ENCODE measurements at regions not wholly inside any gene's neighbourhood (a gene's known extent, or its start where the extent isn't known, plus 50 kb on each side); places are given as distances from the start of the nearest gene placed in this dataset.

DNA sequence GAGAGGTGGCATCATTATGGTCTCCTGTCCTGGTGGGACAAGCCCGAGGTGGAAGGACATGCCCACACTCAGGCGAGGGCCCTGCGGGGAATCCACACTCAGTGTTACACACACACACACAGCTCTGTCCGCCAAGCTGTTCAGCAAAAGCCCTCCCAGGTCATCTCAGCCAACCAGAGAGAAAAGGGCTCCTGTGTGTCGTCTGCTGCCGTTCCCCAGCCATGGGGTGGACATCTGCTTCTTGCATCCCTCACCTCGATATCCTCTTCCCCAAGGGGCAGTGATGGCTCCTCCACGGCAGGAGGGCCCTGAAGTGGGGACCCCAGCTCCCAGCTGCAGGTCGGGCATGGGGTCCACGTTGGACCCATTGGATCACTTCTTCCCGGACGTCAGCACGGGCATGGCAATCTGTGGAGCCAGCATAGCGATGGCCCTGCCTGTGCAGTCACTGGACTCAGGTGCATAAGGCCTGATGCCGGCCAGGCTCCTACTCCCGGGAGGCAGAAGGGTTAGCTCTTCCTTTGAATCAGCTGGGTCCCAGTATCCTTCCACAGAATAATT lies 290.1 kb downstream of the C16orf95 start:
- H3K27ac ChIP-seq (ENCODE audit: insufficient read depth, low read length), result no peak overlapping the region
- no peaks in the 10 kb centered on the region for H4K20me1 ChIP-seq (ENCODE audit: control insufficient read depth, extremely low read depth, insufficient read depth, low read length)
- TF ChIP-seq, protein P1, sequence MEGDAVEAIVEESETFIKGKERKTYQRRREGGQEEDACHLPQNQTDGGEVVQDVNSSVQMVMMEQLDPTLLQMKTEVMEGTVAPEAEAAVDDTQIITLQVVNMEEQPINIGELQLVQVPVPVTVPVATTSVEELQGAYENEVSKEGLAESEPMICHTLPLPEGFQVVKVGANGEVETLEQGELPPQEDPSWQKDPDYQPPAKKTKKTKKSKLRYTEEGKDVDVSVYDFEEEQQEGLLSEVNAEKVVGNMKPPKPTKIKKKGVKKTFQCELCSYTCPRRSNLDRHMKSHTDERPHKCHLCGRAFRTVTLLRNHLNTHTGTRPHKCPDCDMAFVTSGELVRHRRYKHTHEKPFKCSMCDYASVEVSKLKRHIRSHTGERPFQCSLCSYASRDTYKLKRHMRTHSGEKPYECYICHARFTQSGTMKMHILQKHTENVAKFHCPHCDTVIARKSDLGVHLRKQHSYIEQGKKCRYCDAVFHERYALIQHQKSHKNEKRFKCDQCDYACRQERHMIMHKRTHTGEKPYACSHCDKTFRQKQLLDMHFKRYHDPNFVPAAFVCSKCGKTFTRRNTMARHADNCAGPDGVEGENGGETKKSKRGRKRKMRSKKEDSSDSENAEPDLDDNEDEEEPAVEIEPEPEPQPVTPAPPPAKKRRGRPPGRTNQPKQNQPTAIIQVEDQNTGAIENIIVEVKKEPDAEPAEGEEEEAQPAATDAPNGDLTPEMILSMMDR (conservative IDR thresholded peaks at IDR 0.05 in 1 of 2, IDR thresholded peaks at IDR 0.05 in 1 of 2; ENCODE audit: low read depth in 1 of 2, low read length in 2 of 2), result no peak
- no peak for TF ChIP-seq EZH2 (IDR thresholded peaks at IDR 0.05; ENCODE audit: low read length, missing control alignments)
- H3K79me2 ChIP-seq (ENCODE audit: control insufficient read depth, insufficient read depth, low read length), result no peaks in the 10 kb centered on the region
- H3K9me3 ChIP-seq (ENCODE audit: control insufficient read depth, insufficient read depth, low read depth, low read length), result no peaks in the 10 kb centered on the region
- H3K27me3 ChIP-seq (ENCODE audit: control insufficient read depth, insufficient read depth, low read length), result no peaks in the 10 kb centered on the region
- no peak overlapping the region for H2AFZ ChIP-seq (ENCODE audit: low read length)
- H3K9ac ChIP-seq (ENCODE audit: insufficient read depth, low read length), result no peak overlapping the region
- no peaks in the 10 kb centered on the region for H3K4me1 ChIP-seq (ENCODE audit: control insufficient read depth, extremely low read depth, insufficient read depth, low read length)
- no peaks in the 10 kb centered on the region for H3K36me3 ChIP-seq (ENCODE audit: control insufficient read depth, insufficient read depth, low read length)
- DNase-seq (ENCODE audit: low read depth in 2 of 2), result no peak
- H3K4me2 ChIP-seq (ENCODE audit: extremely low read depth, insufficient read depth, low read length), result no peak overlapping the region
- no peak overlapping the region for H3K4me3 ChIP-seq (replicated peaks in 1 of 4; ENCODE audit: control extremely low read depth in 1 of 4, insufficient read depth in 1 of 4, low read depth in 3 of 4, low read length in 4 of 4)

DNA sequence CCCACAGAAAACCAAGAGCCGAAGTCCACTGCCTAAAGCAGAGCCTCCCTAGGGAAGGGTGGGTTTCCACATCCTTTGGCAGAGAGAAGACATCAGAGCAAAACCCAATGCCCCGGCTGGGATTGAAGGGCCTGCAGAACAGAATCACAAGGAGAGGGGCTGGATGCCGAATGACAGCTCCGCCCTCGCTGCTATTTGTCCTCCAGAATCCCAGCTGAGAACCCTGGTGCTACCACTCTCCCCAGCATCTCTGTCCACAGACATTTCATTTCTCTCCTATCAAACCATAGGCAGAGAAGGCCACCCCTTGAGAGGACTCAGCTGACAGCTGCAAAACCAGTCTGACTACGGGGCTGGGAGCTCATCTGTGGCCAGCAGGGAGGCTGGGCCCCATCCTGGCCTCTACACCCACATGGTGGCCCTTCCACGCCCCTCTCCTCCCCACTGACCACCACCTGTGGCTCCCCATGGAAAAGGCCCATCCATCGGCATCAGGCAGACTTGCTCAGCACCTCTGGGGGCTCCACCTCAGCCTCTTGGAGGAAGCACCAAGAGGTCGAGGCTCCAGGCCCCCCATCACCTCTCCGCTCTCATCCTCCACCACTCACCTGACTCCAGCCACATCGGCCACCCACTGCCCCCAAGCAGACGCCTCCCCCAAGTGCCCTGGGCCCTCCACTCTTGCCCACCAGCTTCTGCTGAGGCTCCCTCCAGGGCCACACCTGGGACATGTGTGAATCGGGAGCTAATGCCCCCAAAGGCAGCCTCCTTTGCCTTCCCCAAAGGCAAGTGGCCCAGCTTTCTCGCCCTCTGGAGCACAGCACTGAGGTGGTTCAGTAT lies 288.5 kb downstream of the C16orf95 start:
- Histone ChIP-seq H3K4me3 (replicated peaks in 1 of 4; ENCODE audit: control extremely low read depth in 1 of 4, insufficient read depth in 1 of 4, low read depth in 3 of 4, low read length in 4 of 4) (no peak overlapping the region), H2AFZ (ENCODE audit: low read length) (no peak overlapping the region), H3K4me2 (ENCODE audit: extremely low read depth, insufficient read depth, low read length) (no peak overlapping the region), H3K4me1 (ENCODE audit: control insufficient read depth, extremely low read depth, insufficient read depth, low read length) (no peaks in the 10 kb centered on the region), H3K27me3 (ENCODE audit: control insufficient read depth, insufficient read depth, low read length) (no peaks in the 10 kb centered on the region), H3K79me2 (ENCODE audit: control insufficient read depth, insufficient read depth, low read length) (no peaks in the 10 kb centered on the region), H3K9me3 (ENCODE audit: control insufficient read depth, insufficient read depth, low read depth, low read length) (no peaks in the 10 kb centered on the region), H3K27ac (ENCODE audit: insufficient read depth, low read length) (no peak overlapping the region), H3K36me3 (ENCODE audit: control insufficient read depth, insufficient read depth, low read length) (no peaks in the 10 kb centered on the region), H4K20me1 (ENCODE audit: control insufficient read depth, extremely low read depth, insufficient read depth, low read length) (no peaks in the 10 kb centered on the region), H3K9ac (ENCODE audit: insufficient read depth, low read length) (no peak overlapping the region)
- TF ChIP-seq EZH2 (IDR thresholded peaks at IDR 0.05; ENCODE audit: low read length, missing control alignments), result no peak
- TF ChIP-seq, protein P1 (conservative IDR thresholded peaks at IDR 0.05 in 1 of 2, IDR thresholded peaks at IDR 0.05 in 1 of 2; ENCODE audit: low read depth in 1 of 2, low read length in 2 of 2), result no peak
- DNase-seq (ENCODE audit: low read depth in 2 of 2), result no peak

DNA sequence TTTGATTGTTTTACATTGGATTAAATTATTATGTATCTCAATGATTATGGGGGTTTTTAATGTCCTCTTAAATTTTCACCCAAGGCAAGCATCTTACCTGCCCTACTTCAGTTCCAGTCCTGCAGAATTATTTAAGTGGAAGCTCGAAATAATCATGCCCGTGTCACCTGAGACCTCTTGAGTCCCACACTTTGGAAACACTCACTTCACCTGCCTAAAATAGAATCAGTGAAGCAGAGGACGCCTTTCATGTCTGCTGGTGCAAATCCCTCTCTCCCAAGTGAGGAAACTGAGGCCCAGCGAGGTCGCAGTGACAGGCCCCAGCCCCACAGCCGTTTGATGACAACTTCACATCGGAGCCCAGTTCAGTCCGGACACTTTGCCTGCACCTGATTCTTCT lies 284.6 kb downstream of the C16orf95 start:
- Histone ChIP-seq H3K27me3 (ENCODE audit: control insufficient read depth, insufficient read depth, low read length) (no peaks in the 10 kb centered on the region), H3K9ac (ENCODE audit: insufficient read depth, low read length) (no peak overlapping the region), H3K36me3 (ENCODE audit: control insufficient read depth, insufficient read depth, low read length) (no peaks in the 10 kb centered on the region), H4K20me1 (ENCODE audit: control insufficient read depth, extremely low read depth, insufficient read depth, low read length) (no peaks in the 10 kb centered on the region), H2AFZ (ENCODE audit: low read length) (no peak overlapping the region), H3K4me1 (ENCODE audit: control insufficient read depth, extremely low read depth, insufficient read depth, low read length) (no peaks in the 10 kb centered on the region), H3K79me2 (ENCODE audit: control insufficient read depth, insufficient read depth, low read length) (no peaks in the 10 kb centered on the region), H3K4me2 (ENCODE audit: extremely low read depth, insufficient read depth, low read length) (no peak overlapping the region), H3K4me3 (replicated peaks in 1 of 4; ENCODE audit: control extremely low read depth in 1 of 4, insufficient read depth in 1 of 4, low read depth in 3 of 4, low read length in 4 of 4) (no peak overlapping the region), H3K9me3 (ENCODE audit: control insufficient read depth, insufficient read depth, low read depth, low read length) (no peaks in the 10 kb centered on the region), H3K27ac (ENCODE audit: insufficient read depth, low read length) (no peak overlapping the region)
- DNase-seq (ENCODE audit: low read depth in 2 of 2), result no peak
- TF ChIP-seq, protein P1 (conservative IDR thresholded peaks at IDR 0.05 in 1 of 2, IDR thresholded peaks at IDR 0.05 in 1 of 2; ENCODE audit: low read depth in 1 of 2, low read length in 2 of 2), result no peak
- TF ChIP-seq EZH2 (IDR thresholded peaks at IDR 0.05; ENCODE audit: low read length, missing control alignments), result no peak
